MM.1S (cell line): ENCODE measurements at regions not wholly inside any gene's neighbourhood (a gene's known extent, or its start where the extent isn't known, plus 50 kb on each side); places are given as distances from the start of the nearest gene placed in this dataset.

Experiments
- DNase-seq: peaks from one replicate; pipeline ENCODE4 v3.0.0-alpha.2; 2015
- H2AFZ ChIP-seq: fragments of 300-600 bp; sonication (generic); 2 replicates; pipeline ENCODE4 v1.6.0; 2016; ENCODE audit warnings: antibody characterized with exemption, low read length
- H3F3A ChIP-seq: fragments of 300-600 bp; sonication (generic); 2 replicates; pipeline ENCODE4 v1.6.1; 2016; ENCODE audit warnings: mild to moderate bottlenecking, antibody characterized with exemption, low read length, moderate library complexity, mixed read lengths; ENCODE audit not compliant: insufficient read depth
- H3K27ac ChIP-seq: fragments of 300-600 bp; sonication (generic); 2 replicates; pipeline ENCODE4 v1.5.1; 2016; ENCODE audit warnings: mild to moderate bottlenecking, low read length
- H3K27me3 ChIP-seq: fragments of 300-600 bp; sonication (generic); replicated peaks from 2 replicates; pipeline ENCODE4 v1.6.0; 2016; ENCODE audit warnings: low read length; ENCODE audit not compliant: insufficient read depth
- H3K36me3 ChIP-seq: fragments of 300-600 bp; sonication (generic); replicated peaks from 2 replicates; pipeline ENCODE4 v1.6.1; 2016; ENCODE audit warnings: mild to moderate bottlenecking, low read length, mixed read lengths; ENCODE audit not compliant: insufficient read depth
- H3K4me1 ChIP-seq: fragments of 300-600 bp; sonication (generic); 2 replicates; pipeline ENCODE4 v1.6.1; 2016; ENCODE audit warnings: low read length, mixed read lengths
- H3K4me2 ChIP-seq: fragments of 300-600 bp; sonication (generic); 2 replicates; pipeline ENCODE4 v1.6.0; 2016; ENCODE audit warnings: low read depth, low read length
- H3K4me3 ChIP-seq: fragments of 300-600 bp; sonication (generic); 2 replicates; pipeline ENCODE4 v1.5.1; 2016; ENCODE audit warnings: low read length, mixed read lengths
- H3K79me2 ChIP-seq: fragments of 300-600 bp; sonication (generic); 2 replicates; pipeline ENCODE4 v1.6.1; 2016; ENCODE audit warnings: mixed run types, low read length, mixed read lengths
- H3K9ac ChIP-seq: fragments of 300-600 bp; sonication (generic); 2 replicates; pipeline ENCODE4 v1.6.1; 2016; ENCODE audit warnings: low read length, mixed read lengths
- H3K9me2 ChIP-seq: fragments of 300-600 bp; sonication (generic); replicated peaks from 2 replicates; pipeline ENCODE4 v1.6.1; 2016; ENCODE audit warnings: mild to moderate bottlenecking, low read length, mixed read lengths; ENCODE audit not compliant: insufficient read depth
- H3K9me3 ChIP-seq: fragments of 300-600 bp; sonication (generic); replicated peaks from 2 replicates; pipeline ENCODE4 v1.6.1; 2016; ENCODE audit warnings: mild to moderate bottlenecking, low read length, mixed read lengths; ENCODE audit not compliant: insufficient read depth
- H4K20me1 ChIP-seq: fragments of 300-600 bp; sonication (generic); 2 replicates; pipeline ENCODE4 v1.6.1; 2016; ENCODE audit warnings: mild to moderate bottlenecking, low read length, moderate library complexity, mixed read lengths; ENCODE audit not compliant: insufficient read depth
- CTCF ChIP-seq: fragments of 300-600 bp; sonication (generic); IDR thresholded peaks from 2 replicates; pipeline ENCODE4 v1.5.1; 2016; ENCODE audit warnings: antibody characterized with exemption, low read length, mixed read lengths
- EZH2 ChIP-seq: fragments of 300-600 bp; sonication (generic); optimal IDR thresholded peaks from 2 replicates; pipeline ENCODE3; 2017; ENCODE audit warnings: low read depth, mild to moderate bottlenecking, antibody characterized with exemption, low read length, mixed read lengths
- EZH2phosphoT487 ChIP-seq: fragments of 300-600 bp; sonication (generic); IDR thresholded peaks from 2 replicates; pipeline ENCODE4 v1.6.1; 2018; ENCODE audit warnings: antibody characterized with exemption, low read length

- TF ChIP-seq EZH2phosphoT487 = no peak
- TF ChIP-seq CTCF = no peak
- TF ChIP-seq EZH2 = no peak
- H3K4me2 ChIP-seq = peak overlapping the region; percentile 28; the same call in 1 of the 2 replicates
- H3K9me3 ChIP-seq = no peaks in the 10 kb centered on the region
- peak overlapping the region; percentile 15; the same call in 1 of the 2 replicates for H3K27ac ChIP-seq
- no peaks in the 10 kb centered on the region for H3K9me2 ChIP-seq
- H3K79me2 ChIP-seq = no peaks in the 10 kb centered on the region
- H3K9ac ChIP-seq = no peak overlapping the region
- H2AFZ ChIP-seq = peak overlapping the region; percentile 15; the same call in 1 of the 2 replicates
- no peaks in the 10 kb centered on the region for H3K27me3 ChIP-seq
- H3F3A ChIP-seq = peaks cover 3% of the 10 kb centered on the region; the same call in 1 of the 2 replicates
- no peaks in the 10 kb centered on the region for H4K20me1 ChIP-seq
- H3K4me3 ChIP-seq = no peak overlapping the region
- peak; percentile 53 for DNase-seq
- peaks cover 13% of the 10 kb centered on the region for H3K4me1 ChIP-seq
- H3K36me3 ChIP-seq = no peaks in the 10 kb centered on the region
These were observed 87.8 kb upstream of the SORBS2 start for GRCh38 chr4:185899833-185900232.

- H3K4me2 ChIP-seq = no peak overlapping the region
These were observed 90.7 kb upstream of the SORBS2 start for GRCh38 chr4:185902654-185903053.

GRCh38 chr4:185903205-185903604 is 91.2 kb upstream of the SORBS2 start:
- no peak for DNase-seq
- Histone ChIP-seq H3K9me3 (no peaks in the 10 kb centered on the region), H4K20me1 (no peaks in the 10 kb centered on the region), H3K9me2 (no peaks in the 10 kb centered on the region), H3K4me1 (peaks cover 13% of the 10 kb centered on the region), H2AFZ (no peak overlapping the region), H3K4me3 (no peak overlapping the region), H3K4me2 (no peak overlapping the region), H3K9ac (no peak overlapping the region), H3F3A (peaks cover 3% of the 10 kb centered on the region; the same call in 1 of the 2 replicates), H3K36me3 (no peaks in the 10 kb centered on the region), H3K27me3 (no peaks in the 10 kb centered on the region), H3K27ac (no peak overlapping the region), H3K79me2 (no peaks in the 10 kb centered on the region)
- no peak for TF ChIP-seq EZH2
- TF ChIP-seq CTCF = no peak

More at GRCh38 chr4:185902654-185903053, 90.7 kb upstream of the SORBS2 start:
- Histone ChIP-seq H4K20me1 (no peaks in the 10 kb centered on the region), H3K9me2 (no peaks in the 10 kb centered on the region), H3K9ac (no peak overlapping the region), H3K4me1 (peaks cover 13% of the 10 kb centered on the region), H3K4me3 (no peak overlapping the region), H3K36me3 (no peaks in the 10 kb centered on the region), H3K9me3 (no peaks in the 10 kb centered on the region), H3F3A (peaks cover 3% of the 10 kb centered on the region; the same call in 1 of the 2 replicates), H3K27ac (no peak overlapping the region), H2AFZ (no peak overlapping the region), H3K27me3 (no peaks in the 10 kb centered on the region), H3K79me2 (no peaks in the 10 kb centered on the region)
- TF ChIP-seq CTCF (no peak), EZH2phosphoT487 (no peak), EZH2 (no peak)
- DNase-seq = no peak
